Esophagus squamous epithelium (tissue), 5 donors: ENCODE measurements at regions not wholly inside any gene's neighbourhood (a gene's known extent, or its start where the extent isn't known, plus 50 kb on each side); places are given as distances from the start of the nearest gene placed in this dataset.

Experiments
- DNase-seq: peaks from one replicate; lab custom pipeline; 2025; lab: John Stamatoyannopoulos, UW
- H3K27ac ChIP-seq, 4 donors: fragments of 200-600 bp; sonication (generic); one replicate each; pipeline ENCODE4 v1.5.1; 2016 to 2019; ENCODE audit warnings: mild to moderate bottlenecking in 1 of 4
- H3K27me3 ChIP-seq, 4 donors: fragments of 200-600 bp; sonication (generic); 1 replicate in 3 of 4; 2 replicates in 1 of 4; pipeline versions ENCODE4 v1.5.1 to v1.6.0; 2017 to 2021; ENCODE audit warnings: antibody characterized with exemption in 1 of 4
- H3K36me3 ChIP-seq, 3 donors: fragments of 200-600 bp; sonication (generic); one replicate each; pipeline ENCODE4 v1.5.1; 2016 to 2019
- H3K4me1 ChIP-seq, 3 donors: fragments of 200-600 bp; sonication (generic); one replicate each; pipeline ENCODE4 v1.5.1; 2017 to 2019
- H3K4me3 ChIP-seq, 4 donors: fragments of 200-600 bp; sonication (generic); 1 replicate in 3 of 4; 2 replicates in 1 of 4; pipeline ENCODE4 v1.5.1; 2016 to 2019; ENCODE audit warnings: mild to moderate bottlenecking in 2 of 4, moderate library complexity in 1 of 4
- H3K9me3 ChIP-seq, 3 donors: fragments of 200-600 bp; sonication (generic); one replicate each; pipeline ENCODE4 v1.5.1; 2016 to 2019
- CTCF ChIP-seq, 6 experiments: fragments of 450-650 bp in 4 of 6; fragments of 200-600 bp in 2 of 6; sonication (generic) in 2 of 6; IDR thresholded peaks; one replicate each; pipeline ENCODE4 v1.5.1; 2016 to 2019; ENCODE audit warnings: antibody characterized with exemption in 6 of 6, mild to moderate bottlenecking in 4 of 6, moderate library complexity in 4 of 6
- POLR2A ChIP-seq, 4 donors: fragments of 450-650 bp; IDR thresholded peaks; one replicate each; pipeline ENCODE4 v1.6.1; 2017; ENCODE audit warnings: antibody characterized with exemption in 4 of 4, mild to moderate bottlenecking in 4 of 4, moderate library complexity in 3 of 4
- WGBS, 2 donors: methylation state at CpG; one replicate each; pipeline ENCODE4 v1.1.5; 2018; 5-methylcytosine and 5-hydroxymethylcytosine counted together
- intact Hi-C: fragments of 100-400 bp; cut with DNase I; formaldehyde crosslinking; loops from one replicate; pipeline ENCODE4 v1.15.0; 2022
- donor health status: DM: yes; HTN: yes; CAD: no.

- no peak for DNase-seq
- H3K27me3 ChIP-seq = no peaks in the 10 kb centered on the region
- H3K4me3 ChIP-seq = no peak overlapping the region
- no peak overlapping the region for H3K27ac ChIP-seq
- H3K9me3 ChIP-seq = no peaks in the 10 kb centered on the region
- no peaks in the 10 kb centered on the region for H3K36me3 ChIP-seq
- no peaks in the 10 kb centered on the region for H3K4me1 ChIP-seq
- TF ChIP-seq POLR2A (IDR thresholded peaks at IDR 0.05) (no peak), CTCF (IDR thresholded peaks at IDR 0.05) (no peak)
- intact Hi-C loops = no loop called here
Observed at GRCh38 chr6:92044312-92044711, 1375.0 kb downstream of the EPHA7 start.

GRCh38 chr6:92043777-92044176 lies 1375.6 kb downstream of the EPHA7 start:
- TF ChIP-seq POLR2A (IDR thresholded peaks at IDR 0.05) (no peak), CTCF (IDR thresholded peaks at IDR 0.05) (no peak)
- no peak for DNase-seq
- Histone ChIP-seq H3K36me3 (no peaks in the 10 kb centered on the region), H3K4me1 (no peaks in the 10 kb centered on the region), H3K27me3 (no peaks in the 10 kb centered on the region), H3K9me3 (no peaks in the 10 kb centered on the region), H3K27ac (no peak overlapping the region), H3K4me3 (no peak overlapping the region)
- intact Hi-C loops = no loop called here
- 31 to 34% methylated on average over 3 of the region's 3 CpGs for WGBS, 2 donors

- intact Hi-C loops = no loop called here
- Histone ChIP-seq H3K36me3 (no peaks in the 10 kb centered on the region), H3K4me3 (no peak overlapping the region), H3K4me1 (no peaks in the 10 kb centered on the region), H3K27ac (no peak overlapping the region), H3K9me3 (no peaks in the 10 kb centered on the region), H3K27me3 (no peaks in the 10 kb centered on the region)
- WGBS, 2 donors = 74 to 91% methylated on average over 1 of the region's 1 CpG
- DNase-seq = no peak
- no peak for TF ChIP-seq POLR2A (IDR thresholded peaks at IDR 0.05)
- TF ChIP-seq CTCF (IDR thresholded peaks at IDR 0.05) = no peak
Observed at GRCh38 chr6:92026878-92027277, 1392.5 kb downstream of the EPHA7 start.

GRCh38 chr6:92024881-92025280 lies 1394.5 kb downstream of the EPHA7 start:
- H3K27ac ChIP-seq = no peak overlapping the region
- whole genome bisulfite sequencing, 2 donors = 18 to 39% methylated on average over 2 of the region's 2 CpGs
- intact Hi-C loops = no loop called here
- no peak overlapping the region for H3K4me3 ChIP-seq
- H3K9me3 ChIP-seq = no peaks in the 10 kb centered on the region
- TF ChIP-seq POLR2A (IDR thresholded peaks at IDR 0.05) (no peak), CTCF (IDR thresholded peaks at IDR 0.05) (no peak)
- DNase-seq = no peak
- H3K4me1 ChIP-seq = no peaks in the 10 kb centered on the region
- no peaks in the 10 kb centered on the region for H3K27me3 ChIP-seq
- no peaks in the 10 kb centered on the region for H3K36me3 ChIP-seq

- DNase-seq = no peak
- no peak overlapping the region for H3K27ac ChIP-seq
- WGBS, 2 donors = 68 to 84% methylated on average over 1 of the region's 1 CpG
- H3K9me3 ChIP-seq = no peaks in the 10 kb centered on the region
- intact Hi-C loops = no loop called here
- no peak overlapping the region for H3K4me3 ChIP-seq
- no peaks in the 10 kb centered on the region for H3K4me1 ChIP-seq
- H3K36me3 ChIP-seq = no peaks in the 10 kb centered on the region
- H3K27me3 ChIP-seq = no peaks in the 10 kb centered on the region
- no peak for TF ChIP-seq POLR2A (IDR thresholded peaks at IDR 0.05)
- no peak for TF ChIP-seq CTCF (IDR thresholded peaks at IDR 0.05)
Observed at GRCh38 chr6:92024110-92024509, 1395.2 kb downstream of the EPHA7 start.
